Adrenal gland (tissue), 5 donors: ENCODE measurements at regions not wholly inside any gene's neighbourhood (a gene's known extent, or its start where the extent isn't known, plus 50 kb on each side); places are given as distances from the start of the nearest gene placed in this dataset.
"Not testable (repeated sequence)": the region's sequence is repeated elsewhere in the genome, so short reads cannot be mapped to it uniquely, and the experiment has no call there.

Experiments
- CTCF ChIP-seq, 6 experiments: fragments of 450-650 bp in 4 of 6; fragments of 200-600 bp in 2 of 6; sonication (generic) in 1 of 6; IDR thresholded peaks; 1 replicate in 5 of 6; 2 replicates in 1 of 6; pipeline versions ENCODE4 v1.5.1 to v1.8.0; 2016 to 2021; ENCODE audit warnings: antibody characterized with exemption in 6 of 6, mild to moderate bottlenecking in 2 of 6, moderate library complexity in 1 of 6
- POLR2A ChIP-seq, 2 donors: fragments of 450-650 bp; IDR thresholded peaks; one replicate each; pipeline ENCODE4 v1.6.1; 2017; ENCODE audit warnings: antibody characterized with exemption in 2 of 2, mild to moderate bottlenecking in 2 of 2, moderate library complexity in 1 of 2
- donor health status: DM: no; HTN: no; CAD: no.

GRCh38 chr21:13827666-13828065 lies 218.1 kb downstream of the POTED start:
- TF ChIP-seq POLR2A, CTCF (IDR thresholded peaks at IDR 0.05): not testable (repeated sequence)
